ENCODE measurements at regions not wholly inside any gene's neighbourhood (a gene's known extent, or its start where the extent isn't known, plus 50 kb on each side); places are given as distances from the start of the nearest gene placed in this dataset.

DNA sequence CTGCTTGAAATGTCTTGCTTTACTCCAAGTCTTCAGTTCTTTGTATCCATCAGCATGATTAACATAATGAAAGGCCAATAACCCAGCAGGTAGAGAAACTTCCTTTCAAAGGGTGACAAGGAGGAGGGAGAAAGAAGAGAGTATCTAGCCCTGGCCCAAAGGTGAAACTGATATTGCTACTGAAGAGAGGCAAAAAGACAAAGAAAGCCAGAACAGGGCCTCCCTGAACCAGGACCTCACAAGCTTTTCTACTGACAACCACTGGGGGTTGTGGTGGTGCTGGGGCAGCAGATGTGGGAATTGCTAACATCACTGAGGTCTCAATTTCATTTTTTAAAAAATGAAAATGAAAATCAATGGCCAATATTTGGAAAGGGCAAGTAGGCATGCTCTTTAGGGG lies 234.1 kb downstream of the RSL24D1 start:
- no peak for DNase-seq (ENCODE audit: low read depth)
- H3K4me3 ChIP-seq (ENCODE audit: low read length): no peak overlapping the region
- TF ChIP-seq, protein P1, sequence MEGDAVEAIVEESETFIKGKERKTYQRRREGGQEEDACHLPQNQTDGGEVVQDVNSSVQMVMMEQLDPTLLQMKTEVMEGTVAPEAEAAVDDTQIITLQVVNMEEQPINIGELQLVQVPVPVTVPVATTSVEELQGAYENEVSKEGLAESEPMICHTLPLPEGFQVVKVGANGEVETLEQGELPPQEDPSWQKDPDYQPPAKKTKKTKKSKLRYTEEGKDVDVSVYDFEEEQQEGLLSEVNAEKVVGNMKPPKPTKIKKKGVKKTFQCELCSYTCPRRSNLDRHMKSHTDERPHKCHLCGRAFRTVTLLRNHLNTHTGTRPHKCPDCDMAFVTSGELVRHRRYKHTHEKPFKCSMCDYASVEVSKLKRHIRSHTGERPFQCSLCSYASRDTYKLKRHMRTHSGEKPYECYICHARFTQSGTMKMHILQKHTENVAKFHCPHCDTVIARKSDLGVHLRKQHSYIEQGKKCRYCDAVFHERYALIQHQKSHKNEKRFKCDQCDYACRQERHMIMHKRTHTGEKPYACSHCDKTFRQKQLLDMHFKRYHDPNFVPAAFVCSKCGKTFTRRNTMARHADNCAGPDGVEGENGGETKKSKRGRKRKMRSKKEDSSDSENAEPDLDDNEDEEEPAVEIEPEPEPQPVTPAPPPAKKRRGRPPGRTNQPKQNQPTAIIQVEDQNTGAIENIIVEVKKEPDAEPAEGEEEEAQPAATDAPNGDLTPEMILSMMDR (IDR thresholded peaks at IDR 0.05; ENCODE audit: insufficient read depth, low read depth, low read length, missing control alignments): no peak

DNA sequence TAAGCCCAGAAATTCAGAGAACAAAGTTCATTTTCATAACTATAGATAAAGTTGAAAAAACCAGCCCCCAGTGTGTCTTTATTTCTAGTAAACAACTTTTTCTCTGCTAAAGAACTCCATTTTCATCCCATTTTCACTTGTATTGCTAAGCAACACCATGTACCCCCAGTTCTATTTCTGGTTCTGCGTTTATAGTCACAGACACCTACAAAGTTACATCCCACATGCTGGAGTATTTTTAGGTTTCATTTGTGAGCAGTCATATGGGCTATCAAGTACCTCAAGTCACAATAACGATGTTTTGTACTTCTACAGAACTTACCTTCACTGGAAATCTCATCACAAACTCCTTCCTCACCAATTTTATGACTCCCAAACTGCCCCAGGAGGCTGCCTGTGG lies 236.5 kb downstream of the RSL24D1 start:
- H3K4me3 ChIP-seq (ENCODE audit: low read length): no peak overlapping the region
- DNase-seq (ENCODE audit: low read depth): no peak
- TF ChIP-seq, protein P1 (IDR thresholded peaks at IDR 0.05; ENCODE audit: insufficient read depth, low read depth, low read length, missing control alignments): no peak

DNA sequence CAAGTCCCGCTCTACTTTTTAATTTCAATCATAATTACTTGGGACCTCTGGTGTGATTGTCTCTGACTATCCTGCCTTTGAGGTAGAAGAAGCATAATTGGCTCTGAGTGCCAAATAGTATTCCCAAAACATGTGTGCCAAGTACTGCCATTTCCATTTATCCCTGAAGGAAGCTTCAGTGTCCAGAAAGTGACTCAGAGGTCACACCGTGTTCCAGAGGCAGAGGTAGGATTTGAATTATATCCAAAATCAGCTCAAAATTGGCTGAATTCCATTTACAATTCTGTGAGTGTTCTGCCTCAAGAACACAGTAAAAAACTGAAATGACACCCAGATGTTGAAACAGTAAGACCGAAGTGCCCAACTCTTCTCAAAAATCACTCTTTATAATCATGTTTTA lies 255.3 kb downstream of the RSL24D1 start:
- H3K4me3 ChIP-seq (ENCODE audit: low read length): no peak overlapping the region
- DNase-seq (ENCODE audit: low read depth): no peak
- TF ChIP-seq, protein P1 (IDR thresholded peaks at IDR 0.05; ENCODE audit: insufficient read depth, low read depth, low read length, missing control alignments): no peak

DNA sequence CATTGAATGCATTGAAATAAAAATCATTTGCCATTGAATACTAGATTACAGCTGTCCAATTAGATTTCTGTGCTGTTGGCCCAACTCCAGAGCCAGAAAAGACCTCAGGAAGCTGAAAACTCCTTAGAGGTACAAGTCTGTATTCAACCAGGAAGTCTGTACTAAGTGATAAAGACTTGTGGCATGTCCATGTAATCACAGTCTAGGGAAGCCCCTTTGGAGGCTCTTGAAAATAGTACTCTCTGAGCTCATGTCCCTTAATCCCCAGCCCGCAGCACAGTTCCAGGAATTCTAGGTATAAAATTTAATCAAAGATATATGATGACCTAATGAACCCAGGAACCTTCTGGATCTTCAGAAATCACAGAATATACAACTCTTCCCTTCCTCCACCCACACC lies 279.4 kb downstream of the RSL24D1 start:
- no peak overlapping the region for H3K4me3 ChIP-seq (ENCODE audit: low read length)
- DNase-seq (ENCODE audit: low read depth): no peak
- TF ChIP-seq, protein P1 (IDR thresholded peaks at IDR 0.05; ENCODE audit: insufficient read depth, low read depth, low read length, missing control alignments): no peak

DNA sequence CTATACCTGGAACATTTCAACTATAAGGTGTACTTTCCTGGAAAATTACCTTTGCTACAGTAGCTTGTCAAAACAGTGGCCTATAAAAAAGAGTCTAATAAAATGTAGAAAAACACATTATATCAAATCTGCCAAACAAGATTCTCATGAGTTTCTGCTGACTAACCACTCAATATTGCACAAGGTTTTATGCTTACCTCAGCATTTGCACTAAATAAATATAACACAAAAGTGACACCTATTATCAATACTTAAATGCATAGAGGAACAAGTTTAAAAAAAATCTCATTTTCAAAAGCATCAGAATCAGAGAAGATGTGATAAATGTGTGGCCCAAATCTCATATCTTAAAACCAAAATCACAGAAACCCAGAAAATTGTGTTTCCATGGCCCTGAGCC lies 281.4 kb downstream of the RSL24D1 start:
- H3K4me3 ChIP-seq (ENCODE audit: low read length): no peak overlapping the region
- TF ChIP-seq, protein P1 (IDR thresholded peaks at IDR 0.05; ENCODE audit: insufficient read depth, low read depth, low read length, missing control alignments): no peak
- no peak for DNase-seq (ENCODE audit: low read depth)

DNA sequence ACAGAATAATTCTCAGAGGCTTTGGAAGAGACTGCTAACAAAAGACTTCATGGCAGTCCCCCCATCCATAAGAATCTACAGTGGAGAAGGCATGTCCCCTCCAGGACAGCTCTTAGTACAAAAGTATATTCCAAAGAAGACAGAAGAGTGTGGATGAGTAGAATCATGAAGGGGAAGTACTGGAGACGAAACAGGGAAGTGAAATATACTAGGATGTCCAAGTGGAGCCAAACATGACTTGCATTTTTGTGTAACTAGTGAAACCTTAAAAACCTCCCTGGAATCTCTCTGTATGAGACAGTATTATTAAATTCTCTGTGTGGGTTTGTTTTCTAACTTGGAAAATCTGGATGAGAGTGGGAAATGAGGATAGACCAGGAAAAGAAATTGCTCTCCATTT lies 312.4 kb downstream of the RSL24D1 start:
- no peak for DNase-seq (ENCODE audit: low read depth)
- TF ChIP-seq, protein P1 (IDR thresholded peaks at IDR 0.05; ENCODE audit: insufficient read depth, low read depth, low read length, missing control alignments): no peak

DNA sequence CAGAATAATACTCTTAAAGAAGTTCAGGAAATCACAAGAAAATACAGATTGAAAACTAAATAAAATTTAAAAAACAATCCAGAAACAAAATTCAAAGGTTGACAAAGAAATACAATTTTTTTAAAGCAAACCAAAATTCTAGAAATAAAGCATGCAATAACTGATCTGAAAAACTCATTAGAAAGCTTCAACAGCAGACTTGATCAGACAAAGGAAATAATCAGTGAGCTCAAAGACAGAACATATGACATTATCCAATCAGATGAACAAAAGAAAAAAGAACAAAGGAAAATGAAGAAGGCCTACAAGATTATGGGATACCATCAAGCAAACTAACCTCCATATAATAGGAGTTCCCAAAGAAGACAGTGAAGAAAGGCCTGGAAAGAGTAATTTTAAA lies 336.8 kb downstream of the RSL24D1 start:
- no peak for DNase-seq (ENCODE audit: low read depth)
- no peak overlapping the region for H3K4me3 ChIP-seq (ENCODE audit: low read length)
- TF ChIP-seq, protein P1 (IDR thresholded peaks at IDR 0.05; ENCODE audit: insufficient read depth, low read depth, low read length, missing control alignments): no peak

More for the DNA sequence above, 312.4 kb downstream of the RSL24D1 start:
- H3K4me3 ChIP-seq (ENCODE audit: low read length): no peak overlapping the region

Measured in epithelial cell of esophagus (primary cell).